HEK293 (cell line): ENCODE measurements at regions not wholly inside any gene's neighbourhood (a gene's known extent, or its start where the extent isn't known, plus 50 kb on each side); places are given as distances from the start of the nearest gene placed in this dataset.

Experiments
- CTCF ChIA-PET: fragments of 350-600 bp; formaldehyde crosslinking; extraction: SDS; loops from one replicate; lab custom pipeline; 2021; ENCODE audit warnings: antibody characterized with exemption; lab: Yijun Ruan, JAX
- POLR2A ChIA-PET: fragments of 300-600 bp; formaldehyde crosslinking; extraction: SDS; loops from one replicate; lab custom pipeline; 2020; ENCODE audit warnings: antibody characterized with exemption, inconsistent platforms; lab: Yijun Ruan, JAX
- H3K27ac ChIP-seq: fragments of 200-500 bp; sonication (Bioruptor generic); 2 replicates; pipeline ENCODE4 v1.5.1; 2014; ENCODE audit warnings: low read depth, low read length, control low read depth, inconsistent platforms; ENCODE audit errors: extremely low read depth
- H3K36me3 ChIP-seq, 2 experiments: fragments of 200-500 bp in 1 of 2; sonication (Bioruptor generic) in 1 of 2; 1 replicate in 1 of 2; 2 replicates in 1 of 2; pipeline ENCODE4 v1.5.1; 2014 to 2017; ENCODE audit warnings: inconsistent platforms in 2 of 2, low read length in 2 of 2; ENCODE audit not compliant: control insufficient read depth in 2 of 2, insufficient read depth in 1 of 2
- H3K4me1 ChIP-seq: fragments of 200-500 bp; sonication (Bioruptor generic); 2 replicates; pipeline ENCODE4 v1.5.1; 2014; ENCODE audit warnings: mild to moderate bottlenecking, low read length, inconsistent platforms; ENCODE audit not compliant: control insufficient read depth, insufficient read depth
- H3K4me3 ChIP-seq: 2 replicates; pipeline ENCODE4 v1.5.1; 2011; ENCODE audit warnings: low read depth, mild to moderate bottlenecking, control low read depth, low read length, moderate library complexity
- H3K9me3 ChIP-seq: fragments of 200-500 bp; sonication (Bioruptor generic); 2 replicates; pipeline ENCODE4 v1.5.1; 2014; ENCODE audit warnings: low read depth, low read length, inconsistent platforms; ENCODE audit not compliant: control insufficient read depth, insufficient read depth
- GLI4 ChIP-seq: fragments of 450-650 bp; formaldehyde crosslinking; IDR thresholded peaks from 2 replicates; pipeline ENCODE4 v1.5.1; 2016; ENCODE audit warnings: missing biosample characterization, missing genetic modification characterization
- GLIS1 ChIP-seq: fragments of 450-650 bp; formaldehyde crosslinking; IDR thresholded peaks from 2 replicates; pipeline ENCODE4 v1.5.1; 2016; ENCODE audit warnings: missing biosample characterization, missing genetic modification characterization
- SALL2 ChIP-seq: fragments of 450-650 bp; formaldehyde crosslinking; IDR thresholded peaks from 2 replicates; pipeline ENCODE4 v1.5.0; 2017; ENCODE audit warnings: missing biosample characterization, mild to moderate bottlenecking, missing genetic modification characterization, borderline replicate concordance
- TRIM28 ChIP-seq: IDR thresholded peaks from 2 replicates; pipeline ENCODE4 v1.6.1; 2011; ENCODE audit warnings: low read length, control low read depth, borderline replicate concordance
- ZBTB8A ChIP-seq: fragments of 450-650 bp; formaldehyde crosslinking; IDR thresholded peaks from 2 replicates; pipeline ENCODE4 v1.5.1; 2016; ENCODE audit warnings: missing biosample characterization, missing genetic modification characterization
- ZNF16 ChIP-seq: fragments of 450-650 bp; formaldehyde crosslinking; IDR thresholded peaks from 2 replicates; pipeline ENCODE4 v1.5.1; 2016; ENCODE audit warnings: low read depth, missing biosample characterization, missing genetic modification characterization
- ZNF2 ChIP-seq: fragments of 450-650 bp; formaldehyde crosslinking; IDR thresholded peaks from 2 replicates; pipeline ENCODE4 v1.5.1; 2016; ENCODE audit warnings: missing biosample characterization, missing genetic modification characterization
- ZNF23 ChIP-seq: fragments of 450-650 bp; formaldehyde crosslinking; IDR thresholded peaks from 2 replicates; pipeline ENCODE4 v1.5.1; 2016; ENCODE audit warnings: missing biosample characterization, missing genetic modification characterization, borderline replicate concordance
- ZNF292 ChIP-seq: fragments of 450-650 bp; formaldehyde crosslinking; IDR thresholded peaks from 2 replicates; pipeline ENCODE4 v1.5.1; 2016; ENCODE audit warnings: low read depth, missing biosample characterization, missing genetic modification characterization, borderline replicate concordance
- ZNF302 ChIP-seq: fragments of 450-650 bp; formaldehyde crosslinking; IDR thresholded peaks from 2 replicates; pipeline ENCODE4 v1.5.1; 2016; ENCODE audit warnings: missing biosample characterization, missing genetic modification characterization, low read depth
- ZNF426 ChIP-seq: fragments of 450-650 bp; formaldehyde crosslinking; IDR thresholded peaks from 2 replicates; pipeline ENCODE4 v1.5.1; 2017; ENCODE audit warnings: missing biosample characterization, missing genetic modification characterization, mild to moderate bottlenecking, inconsistent platforms, moderate library complexity
- ZNF658 ChIP-seq: fragments of 450-650 bp; formaldehyde crosslinking; IDR thresholded peaks from 2 replicates; pipeline ENCODE4; 2016; ENCODE audit warnings: missing biosample characterization, missing genetic modification characterization
- ZNF660 ChIP-seq: fragments of 450-650 bp; IDR thresholded peaks from 2 replicates; pipeline ENCODE4 v1.5.1; 2018; ENCODE audit warnings: missing biosample characterization, mild to moderate bottlenecking, missing genetic modification characterization
- ZNF677 ChIP-seq: fragments of 450-650 bp; IDR thresholded peaks from 2 replicates; pipeline ENCODE4 v1.5.0; 2018; ENCODE audit warnings: missing biosample characterization, mild to moderate bottlenecking, missing genetic modification characterization, moderate library complexity
- ZXDB ChIP-seq: fragments of 450-650 bp; formaldehyde crosslinking; IDR thresholded peaks from 2 replicates; pipeline ENCODE4 v1.5.1; 2016; ENCODE audit warnings: missing biosample characterization, missing genetic modification characterization
- TF ChIP-seq, protein P1 (sequence below): fragments of 450-650 bp; formaldehyde crosslinking; IDR thresholded peaks from 2 replicates; pipeline ENCODE4 v1.5.1; 2016; ENCODE audit warnings: missing biosample characterization, missing genetic modification characterization
- TF ChIP-seq, protein P2 (sequence below): fragments of 450-650 bp; formaldehyde crosslinking; IDR thresholded peaks from 2 replicates; pipeline ENCODE4 v1.5.1; 2016; ENCODE audit warnings: missing biosample characterization, missing genetic modification characterization
- TF ChIP-seq, protein P3 (sequence below): fragments of 450-650 bp; formaldehyde crosslinking; IDR thresholded peaks from 2 replicates; pipeline ENCODE4 v1.5.1; 2017; ENCODE audit warnings: missing biosample characterization, missing genetic modification characterization
- TF ChIP-seq, protein P4 (sequence below): fragments of 450-650 bp; formaldehyde crosslinking; IDR thresholded peaks from 2 replicates; pipeline ENCODE4 v1.5.1; 2016; ENCODE audit warnings: missing biosample characterization, missing genetic modification characterization

DNA sequence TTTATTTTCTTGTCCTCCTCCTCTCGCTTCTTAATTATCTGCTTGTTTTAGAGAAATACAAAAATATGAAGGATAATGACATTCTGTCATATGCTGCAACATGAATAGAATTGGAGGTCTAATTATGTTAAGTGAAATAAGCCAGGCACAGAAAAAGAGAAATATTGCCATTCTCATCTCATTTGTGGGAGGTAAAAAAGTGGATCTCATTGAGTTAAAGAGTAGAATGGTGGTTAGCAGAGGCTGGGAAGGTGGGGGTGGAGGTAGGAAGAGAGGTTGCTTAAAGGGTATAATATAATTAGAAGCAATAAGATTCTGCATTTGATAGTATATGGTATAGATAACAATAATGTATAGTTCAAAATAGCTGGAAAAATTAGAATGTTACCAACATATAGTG lies 231.3 kb downstream of the JRKL start (continued):
- TF ChIP-seq, protein P1, sequence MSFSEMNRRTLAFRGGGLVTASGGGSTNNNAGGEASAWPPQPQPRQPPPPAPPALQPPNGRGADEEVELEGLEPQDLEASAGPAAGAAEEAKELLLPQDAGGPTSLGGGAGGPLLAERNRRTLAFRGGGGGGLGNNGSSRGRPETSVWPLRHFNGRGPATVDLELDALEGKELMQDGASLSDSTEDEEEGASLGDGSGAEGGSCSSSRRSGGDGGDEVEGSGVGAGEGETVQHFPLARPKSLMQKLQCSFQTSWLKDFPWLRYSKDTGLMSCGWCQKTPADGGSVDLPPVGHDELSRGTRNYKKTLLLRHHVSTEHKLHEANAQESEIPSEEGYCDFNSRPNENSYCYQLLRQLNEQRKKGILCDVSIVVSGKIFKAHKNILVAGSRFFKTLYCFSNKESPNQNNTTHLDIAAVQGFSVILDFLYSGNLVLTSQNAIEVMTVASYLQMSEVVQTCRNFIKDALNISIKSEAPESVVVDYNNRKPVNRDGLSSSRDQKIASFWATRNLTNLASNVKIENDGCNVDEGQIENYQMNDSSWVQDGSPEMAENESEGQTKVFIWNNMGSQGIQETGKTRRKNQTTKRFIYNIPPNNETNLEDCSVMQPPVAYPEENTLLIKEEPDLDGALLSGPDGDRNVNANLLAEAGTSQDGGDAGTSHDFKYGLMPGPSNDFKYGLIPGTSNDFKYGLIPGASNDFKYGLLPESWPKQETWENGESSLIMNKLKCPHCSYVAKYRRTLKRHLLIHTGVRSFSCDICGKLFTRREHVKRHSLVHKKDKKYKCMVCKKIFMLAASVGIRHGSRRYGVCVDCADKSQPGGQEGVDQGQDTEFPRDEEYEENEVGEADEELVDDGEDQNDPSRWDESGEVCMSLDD (tag by site-specific recombination) = no peak

DNA sequence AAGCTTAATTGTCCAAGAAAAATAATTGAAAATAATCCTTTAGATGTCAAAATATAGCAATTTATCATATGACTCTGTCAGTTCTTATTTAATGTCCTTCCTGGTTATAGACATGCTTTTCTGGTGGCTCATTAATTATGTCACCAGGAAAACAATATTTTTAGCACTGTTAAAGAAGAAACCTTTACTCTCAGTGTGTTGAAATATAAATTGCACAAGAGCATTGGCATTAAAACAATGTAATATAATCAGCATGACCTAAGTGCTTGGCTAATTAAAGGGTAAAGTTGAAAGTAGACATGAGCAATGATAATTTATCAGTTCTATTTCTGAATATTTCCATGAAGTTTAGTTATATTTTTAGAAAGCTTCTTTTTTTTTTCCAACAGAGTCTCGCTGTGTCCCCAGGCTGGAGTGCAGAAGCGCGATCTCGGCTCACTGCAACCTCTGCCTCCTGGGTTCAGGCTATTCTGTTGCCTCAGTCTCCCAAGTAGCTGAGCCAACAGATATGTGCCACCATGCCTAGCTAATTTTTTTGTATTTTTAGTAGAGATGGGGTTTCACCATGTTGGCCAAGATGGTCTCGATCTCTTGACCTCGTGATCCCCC lies 232.3 kb downstream of the JRKL start:
- no peak overlapping the region for H3K27ac ChIP-seq
- POLR2A ChIA-PET = no interaction called here
- no peak overlapping the region for H3K4me3 ChIP-seq
- H3K4me1 ChIP-seq = no peaks in the 10 kb centered on the region
- TF ChIP-seq, protein P2, sequence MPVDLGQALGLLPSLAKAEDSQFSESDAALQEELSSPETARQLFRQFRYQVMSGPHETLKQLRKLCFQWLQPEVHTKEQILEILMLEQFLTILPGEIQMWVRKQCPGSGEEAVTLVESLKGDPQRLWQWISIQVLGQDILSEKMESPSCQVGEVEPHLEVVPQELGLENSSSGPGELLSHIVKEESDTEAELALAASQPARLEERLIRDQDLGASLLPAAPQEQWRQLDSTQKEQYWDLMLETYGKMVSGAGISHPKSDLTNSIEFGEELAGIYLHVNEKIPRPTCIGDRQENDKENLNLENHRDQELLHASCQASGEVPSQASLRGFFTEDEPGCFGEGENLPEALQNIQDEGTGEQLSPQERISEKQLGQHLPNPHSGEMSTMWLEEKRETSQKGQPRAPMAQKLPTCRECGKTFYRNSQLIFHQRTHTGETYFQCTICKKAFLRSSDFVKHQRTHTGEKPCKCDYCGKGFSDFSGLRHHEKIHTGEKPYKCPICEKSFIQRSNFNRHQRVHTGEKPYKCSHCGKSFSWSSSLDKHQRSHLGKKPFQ (tag by site-specific recombination) = no peak
- no peak for TF ChIP-seq ZNF23
- TF ChIP-seq ZXDB (tag by site-specific recombination) = no peak
- no peak for TF ChIP-seq ZNF16 (tag by site-specific recombination)
- no peak for TF ChIP-seq ZNF426 (tag by site-specific recombination)
- TF ChIP-seq ZNF292 (tag by site-specific recombination) = no peak
- no peak for TF ChIP-seq GLI4 (tag by site-specific recombination)
- no peak for TF ChIP-seq ZBTB8A (tag by site-specific recombination)
- TF ChIP-seq ZNF677 (tag by site-specific recombination) = no peak
- TF ChIP-seq SALL2 (tag by site-specific recombination) = no peak
- TF ChIP-seq GLIS1 (tag by site-specific recombination) = no peak
- TF ChIP-seq ZNF2 (tag by site-specific recombination) = no peak
- TF ChIP-seq, protein P3, sequence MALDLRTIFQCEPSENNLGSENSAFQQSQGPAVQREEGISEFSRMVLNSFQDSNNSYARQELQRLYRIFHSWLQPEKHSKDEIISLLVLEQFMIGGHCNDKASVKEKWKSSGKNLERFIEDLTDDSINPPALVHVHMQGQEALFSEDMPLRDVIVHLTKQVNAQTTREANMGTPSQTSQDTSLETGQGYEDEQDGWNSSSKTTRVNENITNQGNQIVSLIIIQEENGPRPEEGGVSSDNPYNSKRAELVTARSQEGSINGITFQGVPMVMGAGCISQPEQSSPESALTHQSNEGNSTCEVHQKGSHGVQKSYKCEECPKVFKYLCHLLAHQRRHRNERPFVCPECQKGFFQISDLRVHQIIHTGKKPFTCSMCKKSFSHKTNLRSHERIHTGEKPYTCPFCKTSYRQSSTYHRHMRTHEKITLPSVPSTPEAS = no peak
- no peak for TF ChIP-seq ZNF302 (tag by site-specific recombination)
- no peak for TF ChIP-seq ZNF658 (tag by site-specific recombination)
- no peak for TF ChIP-seq ZNF660 (tag by site-specific recombination)
- no peak for TF ChIP-seq TRIM28
- TF ChIP-seq, protein P4, sequence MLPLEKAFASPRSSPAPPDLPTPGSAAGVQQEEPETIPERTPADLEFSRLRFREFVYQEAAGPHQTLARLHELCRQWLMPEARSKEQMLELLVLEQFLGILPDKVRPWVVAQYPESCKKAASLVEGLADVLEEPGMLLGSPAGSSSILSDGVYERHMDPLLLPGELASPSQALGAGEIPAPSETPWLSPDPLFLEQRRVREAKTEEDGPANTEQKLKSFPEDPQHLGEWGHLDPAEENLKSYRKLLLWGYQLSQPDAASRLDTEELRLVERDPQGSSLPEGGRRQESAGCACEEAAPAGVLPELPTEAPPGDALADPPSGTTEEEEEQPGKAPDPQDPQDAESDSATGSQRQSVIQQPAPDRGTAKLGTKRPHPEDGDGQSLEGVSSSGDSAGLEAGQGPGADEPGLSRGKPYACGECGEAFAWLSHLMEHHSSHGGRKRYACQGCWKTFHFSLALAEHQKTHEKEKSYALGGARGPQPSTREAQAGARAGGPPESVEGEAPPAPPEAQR (tag by site-specific recombination) = no peak
- no peaks in the 10 kb centered on the region for H3K36me3 ChIP-seq
- H3K9me3 ChIP-seq = no peaks in the 10 kb centered on the region
- CTCF ChIA-PET = no interaction called here
